GM23338 (cell line): ENCODE measurements at regions not wholly inside any gene's neighbourhood (a gene's known extent, or its start where the extent isn't known, plus 50 kb on each side); places are given as distances from the start of the nearest gene placed in this dataset.

ENCODE experiments used
- ATAC-seq: fragments of 200-7000 bp; cut with Tn5 transposase; 3 replicates; pipeline ENCODE4 v1.9.1; 2020
- DNase-seq: peaks from one replicate; pipeline ENCODE4 v3.0.0-alpha.2; 2015; ENCODE audit warnings: low spot score
- H2AFZ ChIP-seq: fragments of 200-600 bp; sonication (generic); 2 replicates; pipeline ENCODE4 v1.8.0; 2016; ENCODE audit warnings: antibody characterized with exemption, mild to moderate bottlenecking, moderate library complexity
- H3F3A ChIP-seq: fragments of 200-600 bp; sonication (generic); replicated peaks from 2 replicates; pipeline ENCODE4 v1.8.0; 2017; ENCODE audit warnings: antibody characterized with exemption, mixed run types, low read depth
- H3K27ac ChIP-seq: fragments of 200-600 bp; sonication (generic); 2 replicates; pipeline ENCODE4 v1.6.1; 2016; ENCODE audit warnings: low read depth
- H3K27me3 ChIP-seq: fragments of 200-600 bp; sonication (generic); 2 replicates; pipeline ENCODE4 v1.8.0; 2016; ENCODE audit warnings: mild to moderate bottlenecking, mixed run types, moderate library complexity; ENCODE audit not compliant: insufficient read depth
- H3K36me3 ChIP-seq: fragments of 200-600 bp; sonication (generic); 2 replicates; pipeline ENCODE4 v1.8.0; 2016; ENCODE audit warnings: mild to moderate bottlenecking; ENCODE audit not compliant: insufficient read depth
- H3K4me1 ChIP-seq: fragments of 200-600 bp; sonication (generic); 2 replicates; pipeline ENCODE4 v1.8.0; 2016; ENCODE audit warnings: mild to moderate bottlenecking, moderate library complexity; ENCODE audit not compliant: insufficient read depth
- H3K4me2 ChIP-seq: fragments of 200-600 bp; sonication (generic); 2 replicates; pipeline ENCODE4 v1.7.1; 2017; ENCODE audit warnings: mixed run types
- H3K4me3 ChIP-seq: fragments of 200-600 bp; sonication (generic); 2 replicates; pipeline ENCODE4 v1.6.1; 2016; ENCODE audit warnings: mixed run types
- H3K79me2 ChIP-seq: fragments of 200-600 bp; sonication (generic); replicated peaks from 2 replicates; pipeline ENCODE4 v1.8.0; 2017; ENCODE audit warnings: mild to moderate bottlenecking; ENCODE audit not compliant: insufficient read depth
- H3K9me2 ChIP-seq: fragments of 200-600 bp; sonication (generic); 2 replicates; pipeline ENCODE4 v1.8.0; 2017; ENCODE audit not compliant: insufficient read depth
- H4K20me1 ChIP-seq: fragments of 200-600 bp; sonication (generic); replicated peaks from 2 replicates; pipeline ENCODE4 v1.8.0; 2017; ENCODE audit warnings: mild to moderate bottlenecking; ENCODE audit not compliant: insufficient read depth
- H3K27ac Mint-ChIP-seq: 2 replicates; pipeline ENCODE4 v1.8.0; 2020; ENCODE audit warnings: inconsistent platforms, mild to moderate bottlenecking, moderate library complexity, mixed read lengths
- H3K27me3 Mint-ChIP-seq: 3 replicates; pipeline ENCODE4 v1.8.0; 2022; ENCODE audit warnings: low read depth, mild to moderate bottlenecking, moderate library complexity, mixed read lengths, inconsistent platforms; ENCODE audit not compliant: insufficient read depth, poor library complexity
- H3K36me3 Mint-ChIP-seq: 3 replicates; pipeline ENCODE4 v1.8.0; 2021; ENCODE audit warnings: low read depth, mild to moderate bottlenecking, inconsistent platforms, moderate library complexity, mixed read lengths
- H3K4me1 Mint-ChIP-seq: 3 replicates; pipeline ENCODE4 v1.8.0; 2020; ENCODE audit warnings: mild to moderate bottlenecking, inconsistent platforms, mixed read lengths
- H3K4me3 Mint-ChIP-seq: 3 replicates; pipeline ENCODE4 v1.8.0; 2021; ENCODE audit warnings: moderate library complexity, mild to moderate bottlenecking, inconsistent platforms, mixed read lengths
- H3K9me3 Mint-ChIP-seq: 3 replicates; pipeline ENCODE4 v1.8.0; 2020; ENCODE audit warnings: moderate library complexity, mild to moderate bottlenecking, inconsistent platforms, mixed read lengths
- CREB1 ChIP-seq: fragments of 250-450 bp; sonication (Bioruptor Pico); IDR thresholded peaks from 2 replicates; pipeline ENCODE4 v1.5.0; 2020; ENCODE audit warnings: low read depth, mild to moderate bottlenecking, moderate library complexity
- CTCF ChIP-seq, 2 experiments: fragments of 200-600 bp in 1 of 2; sonication (generic) in 1 of 2; conservative IDR thresholded peaks; 2 replicates each; pipeline versions ENCODE4 v1.5.1 to v1.6.1; 2016 to 2017; ENCODE audit warnings: antibody characterized with exemption in 2 of 2, low read depth in 2 of 2, mild to moderate bottlenecking in 2 of 2, moderate library complexity in 1 of 2
- REST ChIP-seq: IDR thresholded peaks from one replicate; pipeline ENCODE4 v1.6.1; 2018; ENCODE audit warnings: antibody characterized with exemption; ENCODE audit not compliant: unreplicated experiment
- STAT1 ChIP-seq: IDR thresholded peaks from one replicate; pipeline ENCODE4 v1.6.1; 2016; ENCODE audit warnings: antibody characterized with exemption; ENCODE audit not compliant: unreplicated experiment
- ZNF114 ChIP-seq: fragments of 250-450 bp; sonication (Bioruptor Pico); IDR thresholded peaks from 2 replicates; pipeline ENCODE4 v1.5.0; 2020; ENCODE audit warnings: mild to moderate bottlenecking, moderate library complexity
- ZNF331 ChIP-seq: fragments of 250-450 bp; sonication (Bioruptor Pico); IDR thresholded peaks from 2 replicates; pipeline ENCODE4 v1.5.0; 2020; ENCODE audit warnings: low read depth, mild to moderate bottlenecking, moderate library complexity

- no peak for TF ChIP-seq REST
Observed at GRCh38 chr20:62537649-62538292, 62.0 kb upstream of the GATA5 start (continued).

- no peak for DNase-seq
- Histone ChIP-seq H2AFZ (no peak overlapping the region; the same call in 1 of the 2 replicates), H3K79me2 (no peaks in the 10 kb centered on the region), H3K4me3 (no peak overlapping the region), H3F3A (no peaks in the 10 kb centered on the region), H3K27me3 (no peaks in the 10 kb centered on the region), H3K36me3 (no peaks in the 10 kb centered on the region), H3K9me2 (no peaks in the 10 kb centered on the region), H4K20me1 (no peaks in the 10 kb centered on the region), H3K4me1 (no peaks in the 10 kb centered on the region), H3K4me2 (no peak overlapping the region), H3K27ac (no peak overlapping the region)
- ATAC-seq: peak; percentile 17; the same call in 2 of the 3 replicates
- Mint-ChIP-seq H3K9me3 (peaks cover 5% of the 10 kb centered on the region; the same call in 2 of the 3 replicates), H3K4me3 (no peak overlapping the region), H3K27ac (no peak overlapping the region), H3K4me1 (no peaks in the 10 kb centered on the region), H3K36me3 (0 out of 3 replicates have a peak, but pooled peaks cover under 1% of the 10 kb centered on the region), H3K27me3 (peaks cover 5% of the 10 kb centered on the region)
- TF ChIP-seq CTCF (conservative IDR thresholded peaks at IDR 0.05; ENCODE audit: low read depth in 2 of 2) (no peak), CREB1 (no peak), STAT1 (no peak), ZNF331 (CRISPR knock-in tag) (no peak), ZNF114 (CRISPR knock-in tag) (no peak)
Observed at GRCh38 chr20:62539198-62540045, 63.6 kb upstream of the GATA5 start.
